GM20000 (cell line): ENCODE measurements at regions not wholly inside any gene's neighbourhood (a gene's known extent, or its start where the extent isn't known, plus 50 kb on each side); places are given as distances from the start of the nearest gene placed in this dataset.
"Not testable (repeated sequence)": the region's sequence is repeated elsewhere in the genome, so short reads cannot be mapped to it uniquely, and the experiment has no call there.

ENCODE experiments used
- DNase-seq: peaks from one replicate; pipeline ENCODE4 v3.0.0; 2012; ENCODE audit warnings: low spot score
- TF ChIP-seq, protein P1 (sequence below): IDR thresholded peaks from 2 replicates; pipeline ENCODE4 v1.5.1; 2012; ENCODE audit warnings: mild to moderate bottlenecking, control low read depth; ENCODE audit errors: extremely low read depth, missing control alignments

DNA sequence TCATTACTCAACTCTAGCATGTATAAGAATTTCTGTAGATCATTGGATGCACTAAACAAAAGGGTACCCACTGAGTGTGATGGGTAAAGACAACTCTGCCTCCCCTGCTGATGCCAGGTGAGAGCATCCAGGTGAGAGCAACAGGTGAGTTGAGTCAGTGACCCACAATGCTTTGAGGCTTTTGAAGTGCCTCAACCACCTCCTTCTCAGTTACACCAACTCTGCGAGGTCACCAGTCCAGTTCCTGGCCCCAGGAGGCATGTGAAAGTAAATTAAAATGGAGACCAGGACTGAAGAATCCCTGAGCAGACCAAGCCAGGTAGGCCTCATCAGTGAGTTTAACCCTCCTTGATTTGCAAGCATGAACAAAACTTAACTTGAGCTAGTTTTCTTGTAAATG is 505.8 kb downstream of the EBF1 start:
- TF ChIP-seq, protein P1, sequence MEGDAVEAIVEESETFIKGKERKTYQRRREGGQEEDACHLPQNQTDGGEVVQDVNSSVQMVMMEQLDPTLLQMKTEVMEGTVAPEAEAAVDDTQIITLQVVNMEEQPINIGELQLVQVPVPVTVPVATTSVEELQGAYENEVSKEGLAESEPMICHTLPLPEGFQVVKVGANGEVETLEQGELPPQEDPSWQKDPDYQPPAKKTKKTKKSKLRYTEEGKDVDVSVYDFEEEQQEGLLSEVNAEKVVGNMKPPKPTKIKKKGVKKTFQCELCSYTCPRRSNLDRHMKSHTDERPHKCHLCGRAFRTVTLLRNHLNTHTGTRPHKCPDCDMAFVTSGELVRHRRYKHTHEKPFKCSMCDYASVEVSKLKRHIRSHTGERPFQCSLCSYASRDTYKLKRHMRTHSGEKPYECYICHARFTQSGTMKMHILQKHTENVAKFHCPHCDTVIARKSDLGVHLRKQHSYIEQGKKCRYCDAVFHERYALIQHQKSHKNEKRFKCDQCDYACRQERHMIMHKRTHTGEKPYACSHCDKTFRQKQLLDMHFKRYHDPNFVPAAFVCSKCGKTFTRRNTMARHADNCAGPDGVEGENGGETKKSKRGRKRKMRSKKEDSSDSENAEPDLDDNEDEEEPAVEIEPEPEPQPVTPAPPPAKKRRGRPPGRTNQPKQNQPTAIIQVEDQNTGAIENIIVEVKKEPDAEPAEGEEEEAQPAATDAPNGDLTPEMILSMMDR = no peak

DNA sequence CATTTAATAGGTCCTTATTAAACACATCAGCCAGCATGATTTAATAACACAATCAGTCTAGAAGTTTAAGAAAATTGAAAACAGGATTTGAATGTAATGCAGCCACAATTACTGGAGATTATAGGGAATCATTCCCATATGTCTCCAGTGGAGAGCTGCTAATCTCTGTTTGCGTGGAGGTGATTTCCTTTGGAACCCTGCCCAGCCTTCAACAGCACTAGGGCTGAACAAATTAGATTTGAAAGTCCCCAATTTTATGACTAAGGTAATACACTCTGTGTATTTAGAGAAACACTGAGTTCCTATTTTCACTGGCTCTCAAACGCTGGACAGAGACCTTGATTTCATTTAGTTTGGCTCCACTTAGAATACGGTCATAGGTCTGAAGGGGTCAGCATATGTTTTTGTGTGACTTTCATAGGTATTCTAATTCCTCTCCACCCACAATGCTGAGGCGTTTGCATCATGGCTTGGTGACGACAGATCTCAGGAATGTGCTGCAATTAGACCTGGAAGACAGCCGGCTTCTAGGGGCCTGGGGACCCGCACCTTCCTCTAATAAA is 508.3 kb downstream of the EBF1 start:
- DNase-seq = no peak
- TF ChIP-seq, protein P1 = no peak

More for the DNA sequence above, 505.8 kb downstream of the EBF1 start:
- no peak for DNase-seq

DNA sequence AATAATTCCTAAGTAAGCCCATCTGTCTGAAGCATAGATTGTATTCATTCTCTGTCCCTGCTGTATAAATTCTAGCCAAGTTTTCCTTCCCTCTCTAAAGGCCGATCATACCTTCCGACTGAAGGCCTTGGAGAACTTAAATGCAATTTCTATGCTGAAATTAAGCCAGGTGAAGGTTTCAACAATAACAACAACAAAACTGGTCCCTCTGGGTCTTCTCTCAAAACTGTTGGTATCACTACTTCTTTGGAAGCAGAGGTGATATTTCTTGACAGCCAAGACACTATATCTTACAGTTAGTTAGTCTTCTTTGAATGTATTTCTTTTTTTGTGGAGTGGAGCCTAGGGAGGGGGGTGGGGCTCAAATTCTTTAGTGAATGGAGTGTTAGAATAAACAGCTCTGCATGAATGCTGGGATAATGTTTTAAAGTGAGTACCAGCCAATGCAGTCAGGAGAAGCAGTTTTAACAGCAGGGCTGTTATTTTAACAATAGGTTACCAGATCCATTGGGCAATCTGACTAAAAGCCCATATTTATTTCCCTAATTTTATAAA is 508.9 kb downstream of the EBF1 start:
- TF ChIP-seq, protein P1 = no peak
- no peak for DNase-seq

DNA sequence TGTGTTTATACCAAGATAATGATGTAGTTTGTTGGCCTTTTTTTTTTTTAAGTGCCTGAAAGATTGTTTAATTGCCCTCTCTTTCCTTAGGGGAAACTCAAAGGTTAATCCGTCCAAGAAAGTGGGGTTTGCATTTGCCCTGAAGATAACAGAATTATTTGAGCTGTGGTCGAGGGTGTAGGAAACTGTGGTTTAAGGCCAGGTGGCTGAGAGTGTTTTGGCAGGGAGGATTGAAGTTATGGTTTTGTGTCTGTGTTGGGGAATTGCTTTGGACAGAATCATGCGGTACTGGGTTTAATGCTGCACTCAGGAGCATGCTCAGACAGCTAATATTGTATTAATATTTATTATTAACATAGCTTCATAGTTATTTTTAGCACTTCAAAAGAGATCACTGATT is 509.8 kb downstream of the EBF1 start:
- TF ChIP-seq, protein P1 = no peak
- DNase-seq = no peak

DNA sequence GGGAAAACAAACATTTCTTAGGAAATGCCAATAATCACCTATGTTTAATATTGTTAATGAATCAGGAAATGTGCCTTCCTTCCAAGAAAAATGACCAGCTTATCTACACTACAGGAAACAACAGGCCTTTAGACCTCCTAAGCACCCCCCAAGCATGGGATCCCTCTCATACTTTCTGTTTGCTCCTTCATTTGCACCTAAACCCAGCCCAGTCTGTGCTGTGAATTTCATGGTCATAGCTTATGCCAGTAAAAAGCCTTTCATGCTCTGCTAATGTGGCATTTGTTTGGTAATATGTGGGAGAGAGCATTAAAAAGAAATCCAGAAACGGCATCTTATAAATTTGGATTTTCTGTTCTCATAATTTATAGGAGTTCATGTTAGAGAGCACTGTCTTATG is 511.1 kb downstream of the EBF1 start:
- TF ChIP-seq, protein P1 = no peak
- no peak for DNase-seq

DNA sequence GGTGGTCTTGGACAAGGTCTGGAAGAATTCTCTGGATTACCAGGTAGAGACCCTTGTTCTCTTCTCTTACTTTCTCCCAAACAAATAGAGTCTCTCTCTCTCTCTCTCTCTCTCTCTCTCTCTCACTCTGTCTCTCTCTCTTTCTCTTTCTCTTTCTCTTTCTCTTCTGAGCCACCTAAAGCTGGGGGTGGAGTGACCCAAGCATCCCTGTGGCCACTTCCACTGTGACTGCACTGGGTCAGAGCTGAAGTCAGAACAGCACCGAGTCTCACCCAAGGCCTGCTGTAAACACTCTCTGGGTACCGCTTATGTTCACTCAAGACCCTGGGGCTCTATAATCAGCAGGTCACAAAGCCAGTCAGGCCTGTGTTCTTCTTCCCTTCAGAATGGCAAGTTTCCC is 513.7 kb downstream of the EBF1 start:
- TF ChIP-seq, protein P1 = no peak
- no peak for DNase-seq

DNA sequence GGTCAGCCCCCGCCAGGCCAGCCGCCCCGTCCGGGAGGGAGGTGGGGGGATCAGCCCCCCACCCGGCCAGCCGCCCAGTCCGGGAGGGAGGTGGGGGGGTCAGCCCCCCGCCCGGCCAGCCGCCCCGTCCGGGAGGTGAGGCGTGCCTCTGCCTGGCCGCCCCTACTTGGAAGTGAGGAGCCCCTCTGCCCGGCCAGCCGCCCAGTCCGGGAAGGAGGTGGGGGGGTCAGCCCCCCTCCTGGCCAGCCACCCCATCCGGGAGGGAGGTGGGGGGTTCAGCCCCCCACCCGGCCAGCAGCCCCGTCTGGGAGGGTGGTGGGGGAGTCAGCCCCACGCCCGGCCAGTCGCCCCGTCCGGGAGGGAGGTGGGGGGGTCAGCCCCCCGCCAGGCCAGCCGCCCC is 517.0 kb downstream of the EBF1 start:
- not testable (repeated sequence) for DNase-seq

DNA sequence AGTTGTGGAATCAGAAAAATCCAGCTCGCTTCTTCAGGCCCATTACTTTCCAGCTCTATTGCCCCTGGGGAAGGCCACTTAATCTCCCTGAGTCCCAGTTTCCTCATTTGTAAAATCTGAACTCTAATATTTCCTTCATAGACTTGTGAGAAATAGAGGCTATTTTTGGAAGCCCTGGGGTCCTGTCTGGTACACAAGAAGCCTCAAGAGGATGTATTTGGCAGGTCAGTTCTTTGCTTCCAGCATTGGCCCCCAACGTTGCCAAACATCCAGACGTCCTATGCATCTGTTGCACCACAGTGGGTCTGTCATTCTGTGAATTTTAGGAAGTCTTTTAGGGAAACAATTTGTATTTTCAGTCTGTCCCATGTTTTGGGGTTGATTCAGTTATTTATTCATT is 525.9 kb downstream of the EBF1 start:
- TF ChIP-seq, protein P1 = no peak
- no peak for DNase-seq
